ENCODE measurements at regions not wholly inside any gene's neighbourhood (a gene's known extent, or its start where the extent isn't known, plus 50 kb on each side); places are given as distances from the start of the nearest gene placed in this dataset.

DNA sequence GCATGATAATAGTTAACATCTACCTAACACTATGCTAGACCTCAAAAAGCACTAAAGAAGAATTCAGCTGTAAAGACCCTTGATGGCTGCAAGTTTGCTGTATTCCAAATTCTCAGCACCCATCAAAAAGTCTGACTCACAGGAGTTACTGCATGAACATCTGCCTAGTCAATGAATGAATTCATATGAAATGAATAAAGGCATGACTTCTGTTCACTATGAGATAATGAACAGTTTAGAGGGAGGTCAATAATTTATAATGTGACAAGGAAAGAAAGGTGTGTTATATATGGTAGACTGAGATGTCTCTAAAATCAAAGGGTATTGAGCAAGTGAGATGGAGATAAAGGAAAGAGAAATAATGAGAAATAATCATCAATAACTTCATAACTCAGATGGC is 508.2 kb upstream of the TGFBR2 start:
- no peak for TF ChIP-seq POLR2A (IDR thresholded peaks at IDR 0.05)
- TF ChIP-seq, protein P1, sequence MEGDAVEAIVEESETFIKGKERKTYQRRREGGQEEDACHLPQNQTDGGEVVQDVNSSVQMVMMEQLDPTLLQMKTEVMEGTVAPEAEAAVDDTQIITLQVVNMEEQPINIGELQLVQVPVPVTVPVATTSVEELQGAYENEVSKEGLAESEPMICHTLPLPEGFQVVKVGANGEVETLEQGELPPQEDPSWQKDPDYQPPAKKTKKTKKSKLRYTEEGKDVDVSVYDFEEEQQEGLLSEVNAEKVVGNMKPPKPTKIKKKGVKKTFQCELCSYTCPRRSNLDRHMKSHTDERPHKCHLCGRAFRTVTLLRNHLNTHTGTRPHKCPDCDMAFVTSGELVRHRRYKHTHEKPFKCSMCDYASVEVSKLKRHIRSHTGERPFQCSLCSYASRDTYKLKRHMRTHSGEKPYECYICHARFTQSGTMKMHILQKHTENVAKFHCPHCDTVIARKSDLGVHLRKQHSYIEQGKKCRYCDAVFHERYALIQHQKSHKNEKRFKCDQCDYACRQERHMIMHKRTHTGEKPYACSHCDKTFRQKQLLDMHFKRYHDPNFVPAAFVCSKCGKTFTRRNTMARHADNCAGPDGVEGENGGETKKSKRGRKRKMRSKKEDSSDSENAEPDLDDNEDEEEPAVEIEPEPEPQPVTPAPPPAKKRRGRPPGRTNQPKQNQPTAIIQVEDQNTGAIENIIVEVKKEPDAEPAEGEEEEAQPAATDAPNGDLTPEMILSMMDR (IDR thresholded peaks at IDR 0.05): no peak
- TF ChIP-seq EP300 (IDR thresholded peaks at IDR 0.05): no peak
- no peak for TF ChIP-seq POLR2AphosphoS5 (IDR thresholded peaks at IDR 0.05)
